K562 (cell line): ENCODE measurements at regions not wholly inside any gene's neighbourhood (a gene's known extent, or its start where the extent isn't known, plus 50 kb on each side); places are given as distances from the start of the nearest gene placed in this dataset.

Experiments used
- ATAC-seq: fragments of 200-7000 bp; cut with Tn5 transposase; 3 replicates; pipeline ENCODE4 v1.9.1; 2020; ENCODE audit warnings: moderate library complexity
- BruUV-seq: library from RNA; stranded (reverse); fragments of 400-500 nt; replicated peaks from 2 replicates; lab custom pipeline; 2021; lab: Mats Ljungman, UMichigan
- CTCF ChIA-PET: fragments of 300-600 bp; formaldehyde crosslinking; extraction: SDS; loops from one replicate; lab custom pipeline; 2021; ENCODE audit warnings: low intra/inter-chr PET ratio; lab: Yijun Ruan, JAX
- POLR2A ChIA-PET: fragments of 300-600, 350-650 bp; sonication (Branson Sonifier 250); formaldehyde crosslinking; extraction: SDS; loops from one replicate; lab custom pipeline; 2021; ENCODE audit warnings: antibody characterized with exemption, inconsistent platforms; lab: Yijun Ruan, JAX
- DNase-seq, 4 experiments: peaks; one replicate each; pipeline versions ENCODE4 v3.0.0 to v3.0.0-alpha.2; 2011 to 2018; ENCODE audit warnings: low spot score in 3 of 4, mixed read lengths in 3 of 4; ENCODE audit errors: extremely low read depth in 1 of 4
- FAIRE-seq: peaks from 2 replicates; lab custom pipeline; 2011; peaks lifted over from hg19 to GRCh38; lab: Jason Lieb, UNC
- H2AFZ ChIP-seq: 2 replicates; pipeline ENCODE4 v1.6.0; 2011; ENCODE audit warnings: low read depth, low read length, control low read depth, inconsistent platforms
- H3K27ac ChIP-seq: fragments of 200-600 bp; 3 replicates; pipeline ENCODE4 v1.8.0; 2011; ENCODE audit warnings: low read depth, mild to moderate bottlenecking, control low read depth, inconsistent platforms, low read length, moderate library complexity, mixed read lengths; ENCODE audit errors: extremely low read depth
- H3K27me3 ChIP-seq, 2 experiments: fragments of 300-600 bp in 1 of 2; 2 replicates in 1 of 2; 3 replicates in 1 of 2; pipeline versions ENCODE4 v1.6.0 to v1.8.0; 2011; ENCODE audit warnings: inconsistent platforms in 2 of 2, low read length in 2 of 2, mild to moderate bottlenecking in 1 of 2, mixed read lengths in 1 of 2, moderate library complexity in 1 of 2; ENCODE audit not compliant: control insufficient read depth in 2 of 2, insufficient read depth in 2 of 2
- H3K36me3 ChIP-seq: fragments of 300-600 bp; 3 replicates; pipeline ENCODE4 v1.8.0; 2011; ENCODE audit warnings: mild to moderate bottlenecking, low read length, inconsistent platforms; ENCODE audit not compliant: control insufficient read depth, insufficient read depth
- H3K4me1 ChIP-seq, 2 experiments: fragments of 200-600 bp in 1 of 2; replicated peaks in 1 of 2; 2 replicates in 1 of 2; 3 replicates in 1 of 2; pipeline versions ENCODE4 v1.5.1 to v1.8.0; 2011; ENCODE audit warnings: inconsistent platforms in 2 of 2, low read length in 2 of 2, mild to moderate bottlenecking in 1 of 2, mixed read lengths in 1 of 2, moderate library complexity in 1 of 2; ENCODE audit not compliant: control insufficient read depth in 2 of 2, insufficient read depth in 2 of 2
- H3K4me2 ChIP-seq: 2 replicates; pipeline ENCODE4 v1.6.1; 2011; ENCODE audit warnings: low read length, control low read depth, inconsistent platforms, mixed read lengths; ENCODE audit not compliant: insufficient read depth
- H3K4me3 ChIP-seq: fragments of 200-600 bp; sonication (generic), shearing (Covaris generic); 2 replicates; pipeline ENCODE4 v1.5.1; 2016; ENCODE audit warnings: control low read depth, inconsistent platforms
- H3K79me2 ChIP-seq: fragments of 200-600 bp; 3 replicates; pipeline ENCODE4 v1.8.0; 2011; ENCODE audit warnings: low read length, inconsistent platforms; ENCODE audit not compliant: control insufficient read depth, insufficient read depth
- H3K9ac ChIP-seq, 2 experiments: 2 replicates each; pipeline versions ENCODE4 v1.6.0 to v1.6.1; 2011; ENCODE audit warnings: low read depth in 2 of 2, low read length in 2 of 2, control low read depth in 1 of 2, inconsistent platforms in 1 of 2, mild to moderate bottlenecking in 1 of 2, mixed read lengths in 1 of 2; ENCODE audit not compliant: insufficient read depth in 1 of 2
- H3K9me1 ChIP-seq: one replicate; pipeline ENCODE4 v1.6.0; 2011; ENCODE audit warnings: inconsistent platforms, mild to moderate bottlenecking, low read length, moderate library complexity; ENCODE audit not compliant: control insufficient read depth, insufficient read depth
- H3K9me3 ChIP-seq: replicated peaks from 2 replicates; pipeline ENCODE4 v1.5.1; 2011; ENCODE audit warnings: low read depth, low read length, inconsistent platforms; ENCODE audit not compliant: control insufficient read depth, insufficient read depth
- H4K20me1 ChIP-seq: replicated peaks from 2 replicates; pipeline ENCODE4 v1.6.1; 2011; ENCODE audit warnings: low read length, inconsistent platforms, mixed read lengths; ENCODE audit not compliant: control insufficient read depth, insufficient read depth
- CBX1 ChIP-seq: sonication (generic); IDR thresholded peaks from 2 replicates; pipeline ENCODE4 v1.6.1; 2016; ENCODE audit warnings: antibody characterized with exemption, low read depth, mild to moderate bottlenecking
- DNMT1 ChIP-seq: fragments of 450-650 bp; IDR thresholded peaks from 2 replicates; pipeline ENCODE4 v1.6.1; 2016; ENCODE audit warnings: antibody characterized with exemption, mild to moderate bottlenecking
- EP300 ChIP-seq: IDR thresholded peaks from 2 replicates; pipeline ENCODE4 v1.6.1; 2012; ENCODE audit warnings: low read length, improper control_type of control experiment
- FOXK1 ChIP-seq: sonication (generic); formaldehyde crosslinking; IDR thresholded peaks from 2 replicates; pipeline ENCODE4 v1.8.0; 2022; ENCODE audit warnings: missing genetic modification reagents, mild to moderate bottlenecking, borderline replicate concordance
- HNRNPL ChIP-seq: fragments of 200-400 bp; formaldehyde crosslinking; IDR thresholded peaks from 2 replicates; pipeline ENCODE4 v1.6.1; 2017; ENCODE audit warnings: low read depth, mild to moderate bottlenecking, low read length
- HOXB6 ChIP-seq: fragments of 250-450 bp; sonication (Bioruptor Pico); IDR thresholded peaks from 2 replicates; pipeline ENCODE4 v1.5.1; 2022; ENCODE audit warnings: mild to moderate bottlenecking, borderline replicate concordance
- MEF2D ChIP-seq: conservative IDR thresholded peaks from 2 replicates; pipeline ENCODE4 v1.6.1; 2016; ENCODE audit warnings: low read depth, missing genetic modification characterization, missing compliant biosample characterization
- NFXL1 ChIP-seq: fragments of 450-650 bp; formaldehyde crosslinking; IDR thresholded peaks from 2 replicates; pipeline ENCODE4 v1.4.0; 2021; ENCODE audit warnings: mild to moderate bottlenecking
- PCBP2 ChIP-seq: fragments of 200-400 bp; formaldehyde crosslinking; IDR thresholded peaks from 2 replicates; pipeline ENCODE4 v1.6.1; 2018; ENCODE audit warnings: low read length, low read depth, mild to moderate bottlenecking, moderate library complexity; ENCODE audit not compliant: poor library complexity, severe bottlenecking
- PHF21A ChIP-seq: fragments of 450-650 bp; IDR thresholded peaks from 2 replicates; pipeline ENCODE4 v1.6.1; 2017; ENCODE audit warnings: low read depth, borderline replicate concordance
- SNIP1 ChIP-seq: fragments of 450-650 bp; IDR thresholded peaks from 2 replicates; pipeline ENCODE4 v1.7.1; 2017; ENCODE audit warnings: low read depth, mild to moderate bottlenecking
- U2AF2 ChIP-seq: fragments of 200-400 bp; formaldehyde crosslinking; optimal IDR thresholded peaks from 2 replicates; pipeline ENCODE3; 2017; ENCODE audit warnings: low read depth, mild to moderate bottlenecking, low read length
- ZBTB17 ChIP-seq: fragments of 450-650 bp; formaldehyde crosslinking; IDR thresholded peaks from 2 replicates; pipeline ENCODE4 v1.4.0; 2020; ENCODE audit warnings: mild to moderate bottlenecking
- ZEB2 ChIP-seq: fragments of 450-650 bp; IDR thresholded peaks from 2 replicates; pipeline ENCODE4 v1.6.1; 2016
- ZFX ChIP-seq: sonication (generic); formaldehyde crosslinking; IDR thresholded peaks from 2 replicates; pipeline ENCODE4 v1.8.0; 2022; ENCODE audit warnings: mild to moderate bottlenecking, missing genetic modification reagents, moderate library complexity
- ZNF140 ChIP-seq: fragments of 250-450 bp; sonication (Bioruptor Pico); IDR thresholded peaks from 2 replicates; pipeline ENCODE4 v1.8.0; 2021; ENCODE audit warnings: moderate library complexity, mild to moderate bottlenecking, inconsistent platforms
- ZNF41 ChIP-seq: fragments of 250-450 bp; sonication (Bioruptor Pico); conservative IDR thresholded peaks from 2 replicates; pipeline ENCODE4 v1.4.0; 2020; ENCODE audit warnings: mild to moderate bottlenecking
- ZNF707 ChIP-seq: fragments of 250-450 bp; sonication (Bioruptor Pico); conservative IDR thresholded peaks from 2 replicates; pipeline ENCODE4 v1.8.0; 2022; ENCODE audit warnings: inconsistent platforms, mild to moderate bottlenecking, moderate library complexity
- WGBS: fragments of 100-300 bp; shearing (Covaris generic); methylation state at CpG from one replicate; pipeline ENCODE4 v1.1.6; 2016; ENCODE audit warnings: low coverage, mixed read lengths; ENCODE audit not compliant: insufficient coverage; ENCODE audit errors: missing lambda C conversion rate; 5-methylcytosine and 5-hydroxymethylcytosine counted together
- in situ Hi-C: fragments of 300-500 bp; cut with MboI; formaldehyde crosslinking; loops from 4 replicates; pipeline ENCODE4 v1.15.0; 2018; ENCODE audit warnings: inconsistent platforms, mixed read lengths
- intact Hi-C: fragments of 100-400 bp; cut with micrococcal nuclease; formaldehyde crosslinking; loops from 2 replicates; pipeline ENCODE4 v1.14.2; 2022
- TF ChIP-seq, protein P1 (sequence below), 3 experiments: fragments of 200-800 bp in 1 of 3; sonication (Bioruptor generic) in 1 of 3; sonication (generic) in 1 of 3; formaldehyde crosslinking in 1 of 3; IDR thresholded peaks; 2 replicates each; pipeline versions ENCODE4 v1.6.1 to v1.8.0; 2016 to 2022; ENCODE audit warnings: mild to moderate bottlenecking in 2 of 3, missing compliant biosample characterization in 2 of 3, missing genetic modification characterization in 2 of 3, missing genetic modification reagents in 1 of 3
- TF ChIP-seq, protein P2 (sequence below), 3 experiments: fragments of 200-800 bp in 1 of 3; fragments of 250-450 bp in 1 of 3; fragments of 450-650 bp in 1 of 3; sonication (Bioruptor Pico) in 1 of 3; sonication (Bioruptor generic) in 1 of 3; formaldehyde crosslinking in 1 of 3; IDR thresholded peaks; 2 replicates each; pipeline versions ENCODE4 v1.6.1 to v1.8.0; 2016 to 2022; ENCODE audit warnings: mild to moderate bottlenecking in 2 of 3, missing genetic modification characterization in 2 of 3, missing compliant biosample characterization in 1 of 3, moderate library complexity in 1 of 3

DNA sequence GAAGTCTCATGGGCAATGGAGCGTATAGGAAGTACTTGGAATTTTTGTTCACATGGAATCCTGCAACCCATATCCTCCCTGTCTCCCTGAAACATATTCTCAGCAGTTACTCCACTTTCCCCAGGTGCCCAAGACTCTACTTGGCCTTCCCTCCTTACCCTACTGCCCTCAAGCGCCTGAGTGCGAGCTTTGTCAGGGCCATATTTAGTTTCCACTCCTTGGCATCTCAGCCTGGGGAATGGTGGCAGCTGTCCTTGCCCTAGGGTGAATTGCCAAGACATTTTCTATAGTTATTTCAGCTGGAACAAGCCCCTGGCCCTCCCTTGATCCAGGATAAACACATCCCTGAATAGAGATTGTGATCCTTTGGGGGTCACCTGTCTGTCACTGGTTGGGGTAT, 569.3 kb upstream of the LRFN5 start (continued):
- TF ChIP-seq U2AF2 (no peak), HOXB6 (CRISPR knock-in tag) (no peak), EP300 (no peak), ZNF707 (CRISPR knock-in tag) (no peak), NFXL1 (CRISPR knock-in tag) (no peak)

DNA sequence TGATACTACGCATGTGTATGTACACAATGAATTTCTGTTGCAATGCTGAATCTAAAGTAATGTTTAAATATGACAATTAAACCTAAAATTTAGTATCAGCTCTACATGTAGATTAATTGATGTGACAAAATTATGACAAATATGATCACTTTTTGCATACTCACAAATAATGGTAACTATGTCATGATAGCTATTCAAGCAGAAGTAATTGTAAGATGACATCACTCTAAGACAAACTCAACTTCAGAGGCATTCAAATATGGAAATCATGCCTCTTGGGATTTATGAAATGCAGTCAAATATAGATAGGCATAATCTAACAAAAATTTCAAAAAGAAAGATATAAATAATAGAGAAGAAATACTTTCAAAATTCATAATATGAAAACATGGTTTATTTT, 571.7 kb upstream of the LRFN5 start:
- Histone ChIP-seq H3K79me2 (no peaks in the 10 kb centered on the region), H3K4me1 (no peaks in the 10 kb centered on the region), H3K9me3 (no peaks in the 10 kb centered on the region), H3K4me3 (no peak overlapping the region), H3K9ac (no peak overlapping the region), H3K27ac (no peak overlapping the region), H3K27me3 (no peaks in the 10 kb centered on the region), H3K4me2 (no peak overlapping the region), H2AFZ (no peak overlapping the region), H3K9me1 (no peaks in the 10 kb centered on the region), H4K20me1 (no peaks in the 10 kb centered on the region), H3K36me3 (no peaks in the 10 kb centered on the region)
- DNase-seq (no peak), FAIRE-seq (no peak), ATAC-seq (no peak)
- CTCF ChIA-PET: no interaction called here
- POLR2A ChIA-PET: no interaction called here
- in situ Hi-C loops: no loop called here
- intact Hi-C loops: no loop called here
- WGBS: 0% methylated on average over 1 of the region's 1 CpG
- no TSS peak for BruUV-seq
- TF ChIP-seq ZNF41 (CRISPR knock-in tag): no peak
- no peak for TF ChIP-seq SNIP1
- no peak for TF ChIP-seq DNMT1
- no peak for TF ChIP-seq FOXK1
- TF ChIP-seq, protein P1, sequence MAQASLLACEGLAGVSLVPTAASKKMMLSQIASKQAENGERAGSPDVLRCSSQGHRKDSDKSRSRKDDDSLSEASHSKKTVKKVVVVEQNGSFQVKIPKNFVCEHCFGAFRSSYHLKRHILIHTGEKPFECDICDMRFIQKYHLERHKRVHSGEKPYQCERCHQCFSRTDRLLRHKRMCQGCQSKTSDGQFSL (CRISPR knock-in tag; IDR thresholded peaks at IDR 0.05): no peak
- TF ChIP-seq, protein P1 (tag; IDR thresholded peaks at IDR 0.05): no peak
- no peak for TF ChIP-seq HNRNPL
- TF ChIP-seq PCBP2: no peak
- no peak for TF ChIP-seq ZNF140 (CRISPR knock-in tag)
- TF ChIP-seq ZFX (CRISPR knock-in tag): no peak
- no peak for TF ChIP-seq MEF2D (tag)
- no peak for TF ChIP-seq CBX1
- no peak for TF ChIP-seq ZEB2
- TF ChIP-seq, protein P2, sequence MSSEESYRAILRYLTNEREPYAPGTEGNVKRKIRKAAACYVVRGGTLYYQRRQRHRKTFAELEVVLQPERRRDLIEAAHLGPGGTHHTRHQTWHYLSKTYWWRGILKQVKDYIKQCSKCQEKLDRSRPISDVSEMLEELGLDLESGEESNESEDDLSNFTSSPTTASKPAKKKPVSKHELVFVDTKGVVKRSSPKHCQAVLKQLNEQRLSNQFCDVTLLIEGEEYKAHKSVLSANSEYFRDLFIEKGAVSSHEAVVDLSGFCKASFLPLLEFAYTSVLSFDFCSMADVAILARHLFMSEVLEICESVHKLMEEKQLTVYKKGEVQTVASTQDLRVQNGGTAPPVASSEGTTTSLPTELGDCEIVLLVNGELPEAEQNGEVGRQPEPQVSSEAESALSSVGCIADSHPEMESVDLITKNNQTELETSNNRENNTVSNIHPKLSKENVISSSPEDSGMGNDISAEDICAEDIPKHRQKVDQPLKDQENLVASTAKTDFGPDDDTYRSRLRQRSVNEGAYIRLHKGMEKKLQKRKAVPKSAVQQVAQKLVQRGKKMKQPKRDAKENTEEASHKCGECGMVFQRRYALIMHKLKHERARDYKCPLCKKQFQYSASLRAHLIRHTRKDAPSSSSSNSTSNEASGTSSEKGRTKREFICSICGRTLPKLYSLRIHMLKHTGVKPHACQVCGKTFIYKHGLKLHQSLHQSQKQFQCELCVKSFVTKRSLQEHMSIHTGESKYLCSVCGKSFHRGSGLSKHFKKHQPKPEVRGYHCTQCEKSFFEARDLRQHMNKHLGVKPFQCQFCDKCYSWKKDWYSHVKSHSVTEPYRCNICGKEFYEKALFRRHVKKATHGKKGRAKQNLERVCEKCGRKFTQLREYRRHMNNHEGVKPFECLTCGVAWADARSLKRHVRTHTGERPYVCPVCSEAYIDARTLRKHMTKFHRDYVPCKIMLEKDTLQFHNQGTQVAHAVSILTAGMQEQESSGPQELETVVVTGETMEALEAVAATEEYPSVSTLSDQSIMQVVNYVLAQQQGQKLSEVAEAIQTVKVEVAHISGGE (CRISPR knock-in tag; IDR thresholded peaks at IDR 0.05): no peak
- TF ChIP-seq ZBTB17 (CRISPR knock-in tag): no peak
- no peak for TF ChIP-seq PHF21A
